BE2C (cell line): ENCODE measurements at regions not wholly inside any gene's neighbourhood (a gene's known extent, or its start where the extent isn't known, plus 50 kb on each side); places are given as distances from the start of the nearest gene placed in this dataset.

Source experiments
- DNase-seq: peaks from one replicate; pipeline ENCODE4 v3.0.0-alpha.2; 2020
- H3K27me3 ChIP-seq: fragments of 250-450 bp; sonication (Bioruptor Pico); 2 replicates; pipeline ENCODE4 v1.5.1; 2020; ENCODE audit warnings: mild to moderate bottlenecking
- H3K36me3 ChIP-seq: fragments of 250-450 bp; sonication (Bioruptor Pico); 2 replicates; pipeline ENCODE4 v1.5.1; 2020; ENCODE audit warnings: mild to moderate bottlenecking
- H3K4me1 ChIP-seq: fragments of 250-450 bp; sonication (Bioruptor Pico); 2 replicates; pipeline ENCODE4 v1.5.1; 2020
- H3K4me3 ChIP-seq: 2 replicates; pipeline ENCODE4 v1.5.1; 2011; ENCODE audit warnings: low read depth, low read length
- H3K9me3 ChIP-seq: fragments of 250-450 bp; sonication (Bioruptor Pico); 2 replicates; pipeline ENCODE4 v1.5.1; 2020
- CTCF ChIP-seq: IDR thresholded peaks from 2 replicates; pipeline ENCODE4 v1.5.1; 2012; ENCODE audit warnings: mild to moderate bottlenecking, low read depth, low read length

DNA sequence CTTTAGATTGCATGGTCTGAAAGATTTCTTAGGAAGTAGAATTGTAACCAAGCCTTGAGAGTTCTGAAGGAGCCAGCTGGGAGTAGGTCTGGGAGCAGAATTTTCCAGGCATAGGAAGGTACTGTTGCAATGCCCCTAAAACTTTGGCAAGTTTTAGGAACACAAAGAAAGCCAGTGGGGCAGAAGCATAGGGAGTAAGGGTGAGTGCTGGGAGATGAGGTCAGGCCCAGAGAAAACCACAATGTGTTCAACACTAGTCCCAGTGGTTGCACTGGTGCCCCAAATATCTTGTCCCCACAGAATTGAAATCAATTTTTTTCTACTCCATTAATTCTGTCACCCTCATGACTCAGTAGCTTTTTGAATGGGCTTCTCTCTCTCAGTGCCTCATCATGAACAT is 120.7 kb upstream of the GALNT15 start:
- DNase-seq = no peak
- no peak overlapping the region for H3K4me3 ChIP-seq
- H3K9me3 ChIP-seq = no peaks in the 10 kb centered on the region
- TF ChIP-seq CTCF = no peak
- no peaks in the 10 kb centered on the region for H3K36me3 ChIP-seq
- H3K27me3 ChIP-seq = no peaks in the 10 kb centered on the region
- no peaks in the 10 kb centered on the region for H3K4me1 ChIP-seq

DNA sequence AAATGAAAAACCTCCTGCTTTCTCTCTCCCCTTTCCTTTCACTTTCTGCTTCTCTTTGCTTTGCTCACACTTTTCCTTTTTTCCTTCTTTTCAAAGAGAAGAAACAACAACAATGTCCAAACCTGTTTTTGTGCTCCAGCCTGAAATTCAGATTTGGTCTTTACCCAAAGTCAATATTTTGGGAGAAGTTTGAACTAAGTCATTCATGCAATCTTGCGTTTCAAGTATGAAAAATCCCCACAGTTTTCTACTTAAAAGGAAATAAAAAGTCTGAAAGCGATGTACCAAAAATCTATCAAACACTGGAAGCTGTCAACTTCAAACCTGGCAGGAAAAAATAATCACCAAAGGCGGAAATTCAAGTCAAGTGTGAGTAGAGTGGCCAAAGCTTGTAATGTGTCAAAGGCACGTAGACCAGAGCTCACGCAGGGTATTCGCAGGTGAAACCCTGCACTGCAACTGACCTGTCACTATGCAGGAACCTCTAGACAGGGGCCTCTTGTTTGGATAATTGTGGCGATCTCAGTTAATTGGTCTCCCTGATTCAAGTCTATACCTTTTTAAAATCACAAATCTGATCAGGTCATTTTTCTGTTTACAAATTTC is 118.8 kb upstream of the GALNT15 start:
- no peak for TF ChIP-seq CTCF
- no peaks in the 10 kb centered on the region for H3K27me3 ChIP-seq
- no peaks in the 10 kb centered on the region for H3K36me3 ChIP-seq
- H3K4me1 ChIP-seq = no peaks in the 10 kb centered on the region
- no peaks in the 10 kb centered on the region for H3K9me3 ChIP-seq
- DNase-seq = no peak
- no peak overlapping the region for H3K4me3 ChIP-seq

DNA sequence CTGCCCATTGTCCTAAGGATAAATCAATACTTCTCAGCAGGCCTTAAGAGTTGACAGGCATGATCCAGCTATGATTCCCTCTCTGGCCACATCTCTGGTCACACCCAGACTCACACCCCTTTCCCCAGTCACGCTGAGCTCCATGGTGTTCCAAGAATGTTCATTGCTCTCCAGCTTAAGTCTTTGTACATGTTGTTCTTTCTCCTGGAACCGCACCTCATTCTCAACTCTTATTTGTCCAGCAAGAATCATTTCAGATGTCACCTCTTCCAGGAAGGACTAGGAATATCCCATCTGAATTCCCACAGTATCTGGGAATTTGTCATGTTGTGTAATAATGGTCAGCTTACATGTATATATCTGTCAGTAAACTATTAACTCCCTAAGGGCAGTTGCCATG is 118.3 kb upstream of the GALNT15 start:
- no peaks in the 10 kb centered on the region for H3K27me3 ChIP-seq
- H3K36me3 ChIP-seq = no peaks in the 10 kb centered on the region
- no peaks in the 10 kb centered on the region for H3K9me3 ChIP-seq
- no peak for TF ChIP-seq CTCF
- no peak overlapping the region for H3K4me3 ChIP-seq
- H3K4me1 ChIP-seq = no peaks in the 10 kb centered on the region
- no peak for DNase-seq

- Histone ChIP-seq H3K9me3 (no peaks in the 10 kb centered on the region), H3K36me3 (no peaks in the 10 kb centered on the region), H3K4me3 (no peak overlapping the region), H3K4me1 (no peaks in the 10 kb centered on the region), H3K27me3 (no peaks in the 10 kb centered on the region)
- no peak for TF ChIP-seq CTCF
- no peak for DNase-seq
Observed at GRCh38 chr3:16058521-16058920, 116.0 kb upstream of the GALNT15 start.

DNA sequence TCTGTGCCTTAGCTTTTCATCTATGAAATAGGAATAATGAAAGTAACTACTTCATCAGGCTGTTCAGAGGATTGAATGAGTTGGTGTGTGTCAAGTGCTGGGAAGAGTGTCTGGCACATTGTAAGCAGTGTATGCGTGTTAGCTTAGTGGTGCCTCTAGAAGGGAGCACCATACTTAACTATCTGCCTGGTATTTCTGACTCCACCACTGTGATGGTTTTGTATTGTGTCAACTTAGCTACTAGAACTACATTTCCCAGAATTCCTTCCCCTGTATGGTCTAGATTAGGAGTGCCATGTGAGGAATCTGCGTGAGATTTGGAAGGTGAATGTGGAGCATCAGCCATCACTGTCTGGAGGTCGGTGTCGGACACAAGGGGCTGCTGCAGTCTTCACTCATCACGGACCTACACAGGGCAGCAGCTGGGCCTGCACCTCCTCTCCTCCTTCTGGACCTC is 115.4 kb upstream of the GALNT15 start:
- TF ChIP-seq CTCF = no peak
- Histone ChIP-seq H3K36me3 (no peaks in the 10 kb centered on the region), H3K4me1 (no peaks in the 10 kb centered on the region), H3K4me3 (no peak overlapping the region), H3K27me3 (no peaks in the 10 kb centered on the region), H3K9me3 (no peaks in the 10 kb centered on the region)
- no peak for DNase-seq

DNA sequence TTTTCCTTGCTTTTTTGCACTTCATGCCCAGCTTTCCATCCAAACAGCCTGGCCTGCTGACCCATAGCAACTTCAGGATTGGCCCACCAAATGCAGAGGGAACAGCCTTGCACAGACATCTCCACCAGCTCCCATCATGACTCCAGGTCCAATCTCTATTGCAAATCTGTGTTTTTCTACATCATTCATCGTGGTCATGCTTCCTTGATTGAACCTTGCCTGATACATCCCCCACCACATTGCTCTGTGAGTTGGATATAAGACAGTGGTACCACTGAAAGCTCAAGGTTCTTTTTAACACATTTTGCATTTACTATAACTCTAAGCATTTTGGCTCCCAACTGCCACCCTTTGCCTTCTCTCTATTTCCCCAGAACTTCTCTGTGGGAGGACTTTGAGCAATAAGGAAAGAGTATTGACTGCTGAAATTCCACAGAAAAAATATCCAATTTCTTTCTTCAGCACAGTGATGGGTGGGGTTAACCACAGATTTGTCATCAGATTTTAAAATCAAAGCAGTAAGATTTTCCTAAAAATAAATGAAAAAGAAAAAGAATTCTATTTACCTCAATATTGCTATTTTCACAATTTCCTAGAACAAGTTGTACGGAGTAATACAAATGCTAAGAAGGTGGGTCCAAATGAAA is 114.6 kb upstream of the GALNT15 start:
- Histone ChIP-seq H3K9me3 (no peaks in the 10 kb centered on the region), H3K36me3 (no peaks in the 10 kb centered on the region), H3K4me1 (no peaks in the 10 kb centered on the region), H3K4me3 (no peak overlapping the region), H3K27me3 (no peaks in the 10 kb centered on the region)
- TF ChIP-seq CTCF = no peak
- DNase-seq = no peak
